CD4-positive, alpha-beta memory T cell (primary cell): ENCODE measurements at regions not wholly inside any gene's neighbourhood (a gene's known extent, or its start where the extent isn't known, plus 50 kb on each side); places are given as distances from the start of the nearest gene placed in this dataset.

ENCODE experiments used
- CTCF ChIA-PET: fragments of 350-600 bp; sonication (Branson Sonifier 250); formaldehyde crosslinking; loops from one replicate; lab custom pipeline; 2021; ENCODE audit warnings: inconsistent platforms; ENCODE audit not compliant: partially characterized antibody; lab: Charles Lee
- POLR2A ChIA-PET: fragments of 350-600 bp; sonication (Branson Sonifier 250); formaldehyde crosslinking; loops from one replicate; lab custom pipeline; 2021; ENCODE audit not compliant: partially characterized antibody; lab: Charles Lee
- DNase-seq, 5 donors: peaks; one replicate each; pipeline versions ENCODE4 v3.0.0 to v3.0.0-alpha.2; 2020 to 2022; ENCODE audit warnings: mixed read lengths in 1 of 5
- H3K27ac ChIP-seq: one replicate; pipeline ENCODE4 v1.7.0; 2013; ENCODE audit warnings: low read depth, low read length
- H3K27me3 ChIP-seq: 2 replicates; pipeline ENCODE4 v1.7.0; 2013; ENCODE audit warnings: mild to moderate bottlenecking, low read length, moderate library complexity; ENCODE audit not compliant: insufficient read depth
- H3K36me3 ChIP-seq: 2 replicates; pipeline ENCODE4 v1.7.0; 2013; ENCODE audit warnings: mild to moderate bottlenecking, low read length, moderate library complexity; ENCODE audit not compliant: insufficient read depth
- H3K4me1 ChIP-seq: 2 replicates; pipeline ENCODE4 v1.7.0; 2013; ENCODE audit warnings: mild to moderate bottlenecking, low read length, moderate library complexity; ENCODE audit not compliant: insufficient read depth
- H3K4me3 ChIP-seq, 2 donors: one replicate each; pipeline ENCODE4 v1.7.0; 2013; ENCODE audit warnings: low read length in 2 of 2, mild to moderate bottlenecking in 1 of 2
- H3K9me3 ChIP-seq, 2 donors: one replicate each; pipeline ENCODE4 v1.7.0; 2013; ENCODE audit warnings: low read length in 2 of 2, control low read depth in 1 of 2; ENCODE audit not compliant: control insufficient read depth in 1 of 2
- H3K27ac Mint-ChIP-seq, 7 donors: one replicate each; pipeline ENCODE4 v1.8.0; 2020 to 2021; ENCODE audit warnings: mixed read lengths in 7 of 7, mild to moderate bottlenecking in 6 of 7, inconsistent platforms in 3 of 7, moderate library complexity in 3 of 7
- H3K27me3 Mint-ChIP-seq, 2 donors: one replicate each; pipeline ENCODE4 v1.8.0; 2020 to 2021; ENCODE audit warnings: mixed read lengths in 2 of 2
- H3K36me3 Mint-ChIP-seq, 2 donors: one replicate each; pipeline ENCODE4 v1.8.0; 2020 to 2021; ENCODE audit warnings: mixed read lengths in 2 of 2, inconsistent platforms in 1 of 2, mild to moderate bottlenecking in 1 of 2
- H3K4me1 Mint-ChIP-seq, 4 donors: one replicate each; pipeline ENCODE4 v1.8.0; 2020 to 2021; ENCODE audit warnings: mixed read lengths in 4 of 4, mild to moderate bottlenecking in 1 of 4
- H3K4me3 Mint-ChIP-seq, 8 donors: one replicate each; pipeline ENCODE4 v1.8.0; 2020 to 2021; ENCODE audit warnings: mixed read lengths in 8 of 8, mild to moderate bottlenecking in 7 of 8, moderate library complexity in 6 of 8, inconsistent platforms in 3 of 8
- H3K9me3 Mint-ChIP-seq, 8 donors: one replicate each; pipeline ENCODE4 v1.8.0; 2020 to 2021; ENCODE audit warnings: mixed read lengths in 8 of 8, mild to moderate bottlenecking in 5 of 8, inconsistent platforms in 3 of 8, moderate library complexity in 1 of 8
- intact Hi-C: fragments of 100-400 bp; cut with micrococcal nuclease; formaldehyde crosslinking; loops from one replicate; pipeline ENCODE4 v1.15.1; 2023

DNA sequence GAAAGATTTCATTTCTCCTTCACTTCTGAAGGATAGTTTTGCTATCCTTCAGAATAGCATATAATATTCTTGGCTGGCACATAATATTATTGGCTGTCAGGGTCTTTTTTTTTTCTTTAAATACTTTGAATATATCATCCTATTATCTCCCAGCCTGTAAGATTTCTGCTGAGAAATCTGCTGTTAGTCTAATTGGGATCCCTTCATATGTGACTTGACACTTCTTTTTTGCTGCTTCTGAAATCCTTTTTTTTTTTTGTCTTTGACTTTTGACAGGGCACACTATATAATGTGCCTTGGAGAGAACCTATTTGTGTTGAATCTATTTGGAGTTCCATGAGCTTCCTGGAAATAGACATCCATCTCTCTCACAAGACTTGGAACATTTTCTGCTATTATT lies 136.9 kb upstream of the UBL3 start:
- peaks cover 5 to 14% of the 10 kb centered on the region in 2 donors for H3K36me3 Mint-ChIP-seq

DNA sequence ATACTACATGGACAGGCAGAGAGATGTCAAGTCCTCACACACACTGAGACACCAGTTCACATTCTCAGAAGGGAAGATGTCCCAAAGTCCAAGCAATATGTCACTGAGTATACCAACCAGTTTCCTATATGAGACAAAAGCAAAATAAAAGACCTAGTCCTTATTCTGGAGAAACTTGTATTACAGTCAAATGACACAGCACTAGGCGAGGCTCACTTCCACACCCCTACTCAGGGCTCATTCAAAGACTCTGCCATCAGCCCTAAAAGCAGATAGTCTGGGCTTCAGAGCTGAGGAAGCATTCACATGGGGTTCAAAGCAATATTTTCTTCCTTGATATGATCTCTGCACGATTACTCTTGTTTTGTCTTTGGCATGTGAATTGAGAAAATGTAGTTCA lies 129.9 kb upstream of the UBL3 start:
- Mint-ChIP-seq H3K4me1 (peaks cover 0 to 2% (median 0%) of the 10 kb centered on the region in 4 donors), H3K36me3 (no peaks in the 10 kb centered on the region), H3K27ac (no peak overlapping the region), H3K27me3 (peaks cover 0 to 3% of the 10 kb centered on the region in 2 donors), H3K9me3 (peaks cover 0 to 9% (median under 1%) of the 10 kb centered on the region in 8 donors), H3K4me3 (no peak overlapping the region)
- no peaks in the 10 kb centered on the region for H3K9me3 ChIP-seq
- H3K36me3 ChIP-seq, result no peaks in the 10 kb centered on the region
- no peak for DNase-seq
- POLR2A ChIA-PET, result no interaction called here
- H3K27me3 ChIP-seq, result no peaks in the 10 kb centered on the region
- H3K4me3 ChIP-seq, result no peak overlapping the region
- CTCF ChIA-PET, result no interaction called here
- intact Hi-C loops, result no loop called here
- H3K4me1 ChIP-seq, result no peaks in the 10 kb centered on the region
- H3K27ac ChIP-seq, result no peak overlapping the region

More for the DNA sequence above, 136.9 kb upstream of the UBL3 start:
- Mint-ChIP-seq H3K27ac (no peak overlapping the region), H3K4me3 (no peak overlapping the region), H3K9me3 (peaks cover 2 to 31% (median 19%) of the 10 kb centered on the region in 8 donors), H3K27me3 (peaks cover 0 to 8% of the 10 kb centered on the region in 2 donors), H3K4me1 (peaks cover 0 to 2% (median 0%) of the 10 kb centered on the region in 4 donors)
- POLR2A ChIA-PET, result no interaction called here
- Histone ChIP-seq H3K4me3 (no peak overlapping the region), H3K9me3 (no peaks in the 10 kb centered on the region), H3K4me1 (no peaks in the 10 kb centered on the region), H3K27me3 (no peaks in the 10 kb centered on the region), H3K27ac (no peak overlapping the region), H3K36me3 (no peaks in the 10 kb centered on the region)
- intact Hi-C loops, result no loop called here
- CTCF ChIA-PET, result no interaction called here
- DNase-seq, result no peak

DNA sequence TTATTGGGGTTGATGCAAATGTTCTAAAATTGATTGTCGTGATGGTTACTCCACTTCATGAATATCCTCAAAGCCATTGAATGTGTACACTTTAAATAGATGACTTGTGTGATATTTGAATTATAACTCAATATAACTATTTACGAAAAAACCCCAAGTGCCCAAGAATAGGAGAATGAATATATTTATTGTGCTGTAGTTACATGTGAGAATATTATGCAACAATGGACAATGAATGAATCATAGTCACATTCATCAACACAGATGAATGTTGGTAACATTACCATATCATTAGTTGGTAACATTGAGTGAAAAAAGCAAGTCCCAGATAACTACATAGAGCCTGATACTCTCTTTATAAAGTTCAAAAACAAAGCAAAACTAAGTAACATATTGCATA lies 127.8 kb upstream of the UBL3 start:
- H3K4me3 Mint-ChIP-seq, result no peak overlapping the region
- H3K9me3 Mint-ChIP-seq, result peaks cover 0 to 5% (median 0%) of the 10 kb centered on the region in 8 donors
- ChIA-PET CTCF (no interaction called here), POLR2A (no interaction called here)
- Histone ChIP-seq H3K4me1 (no peaks in the 10 kb centered on the region), H3K27ac (no peak overlapping the region), H3K9me3 (no peaks in the 10 kb centered on the region), H3K36me3 (no peaks in the 10 kb centered on the region), H3K4me3 (no peak overlapping the region), H3K27me3 (no peaks in the 10 kb centered on the region)
- peaks cover 0 to 5% (median 0%) of the 10 kb centered on the region in 4 donors for H3K4me1 Mint-ChIP-seq
- intact Hi-C loops, result no loop called here
- H3K36me3 Mint-ChIP-seq, result no peaks in the 10 kb centered on the region
- no peaks in the 10 kb centered on the region for H3K27me3 Mint-ChIP-seq
- DNase-seq, result no peak
- no peak overlapping the region for H3K27ac Mint-ChIP-seq

DNA sequence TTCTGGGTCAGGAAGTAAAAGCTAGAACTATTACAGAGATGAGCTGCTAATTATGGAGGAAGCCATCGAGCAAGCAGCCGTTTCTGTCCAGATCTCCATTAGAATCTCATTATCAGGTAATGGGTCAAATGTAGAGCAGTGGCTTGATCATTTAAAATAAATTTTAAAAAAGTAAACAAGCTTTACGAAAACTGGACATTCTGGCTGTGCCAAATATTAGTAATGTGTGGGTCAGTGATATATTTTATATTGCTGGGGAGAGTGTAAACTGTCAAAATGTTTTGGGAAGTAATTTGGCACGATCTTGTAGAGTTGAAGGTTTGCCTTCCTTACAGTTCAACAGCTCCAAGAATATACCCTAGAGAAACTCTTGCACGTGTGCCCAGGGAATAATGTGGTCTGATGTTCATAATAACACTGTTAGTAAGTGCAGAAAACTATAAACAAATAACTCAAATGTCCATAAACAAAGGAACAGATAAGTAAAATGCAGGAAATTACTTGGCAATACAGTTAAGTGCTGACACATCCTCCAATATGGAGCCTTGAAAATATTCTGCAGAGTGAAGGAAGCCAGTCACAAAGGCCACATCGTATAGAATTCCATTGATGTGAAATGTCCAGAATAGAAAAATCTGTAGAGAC lies 127.2 kb upstream of the UBL3 start:
- intact Hi-C loops, result no loop called here
- Mint-ChIP-seq H3K4me1 (peaks cover 0 to 5% (median 0%) of the 10 kb centered on the region in 4 donors), H3K27ac (no peak overlapping the region), H3K27me3 (no peaks in the 10 kb centered on the region), H3K4me3 (no peak overlapping the region), H3K36me3 (no peaks in the 10 kb centered on the region), H3K9me3 (peaks cover 0 to 5% (median 0%) of the 10 kb centered on the region in 8 donors)
- no peak overlapping the region for H3K27ac ChIP-seq
- no peaks in the 10 kb centered on the region for H3K36me3 ChIP-seq
- ChIA-PET POLR2A (no interaction called here), CTCF (no interaction called here)
- no peaks in the 10 kb centered on the region for H3K27me3 ChIP-seq
- H3K4me1 ChIP-seq, result no peaks in the 10 kb centered on the region
- no peak for DNase-seq
- no peaks in the 10 kb centered on the region for H3K9me3 ChIP-seq
- H3K4me3 ChIP-seq, result no peak overlapping the region

DNA sequence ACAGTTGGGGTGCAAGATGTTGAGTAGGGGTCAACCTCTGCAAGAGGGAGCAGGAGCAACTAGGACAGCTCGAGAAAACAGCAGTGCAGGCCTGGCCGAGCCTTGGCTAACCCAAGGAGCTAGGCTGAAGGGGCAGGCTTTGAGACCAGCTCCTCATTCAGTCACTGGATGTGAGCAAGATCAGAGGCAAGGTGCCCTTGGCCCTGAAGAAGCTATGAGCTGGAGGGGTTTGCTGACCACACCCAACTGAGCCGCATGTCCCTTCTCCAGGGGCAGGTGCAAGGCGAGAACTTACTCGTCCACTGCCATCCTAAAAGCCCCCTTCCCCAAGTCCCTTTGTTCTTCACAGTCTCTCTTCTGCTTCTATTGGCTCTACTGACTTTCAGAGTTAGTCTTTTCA lies 126.1 kb upstream of the UBL3 start:
- no peak for DNase-seq
- no peak overlapping the region for H3K4me3 Mint-ChIP-seq
- Histone ChIP-seq H3K36me3 (no peaks in the 10 kb centered on the region), H3K9me3 (no peaks in the 10 kb centered on the region), H3K27me3 (no peaks in the 10 kb centered on the region), H3K4me1 (no peaks in the 10 kb centered on the region), H3K4me3 (no peak overlapping the region), H3K27ac (no peak overlapping the region)
- H3K27ac Mint-ChIP-seq, result no peak overlapping the region
- POLR2A ChIA-PET, result interaction anchor here (2.1 kb wide), 1 partner anchor 41 kb away, joined by 8 read pairs; no protein-coding TSS in a partner anchor
- H3K4me1 Mint-ChIP-seq, result peaks cover 0 to 5% (median 0%) of the 10 kb centered on the region in 4 donors
- no peaks in the 10 kb centered on the region for H3K36me3 Mint-ChIP-seq
- no peaks in the 10 kb centered on the region for H3K27me3 Mint-ChIP-seq
- peaks cover 0 to 3% (median 0%) of the 10 kb centered on the region in 8 donors for H3K9me3 Mint-ChIP-seq
- intact Hi-C loops, result no loop called here
- CTCF ChIA-PET, result no interaction called here

DNA sequence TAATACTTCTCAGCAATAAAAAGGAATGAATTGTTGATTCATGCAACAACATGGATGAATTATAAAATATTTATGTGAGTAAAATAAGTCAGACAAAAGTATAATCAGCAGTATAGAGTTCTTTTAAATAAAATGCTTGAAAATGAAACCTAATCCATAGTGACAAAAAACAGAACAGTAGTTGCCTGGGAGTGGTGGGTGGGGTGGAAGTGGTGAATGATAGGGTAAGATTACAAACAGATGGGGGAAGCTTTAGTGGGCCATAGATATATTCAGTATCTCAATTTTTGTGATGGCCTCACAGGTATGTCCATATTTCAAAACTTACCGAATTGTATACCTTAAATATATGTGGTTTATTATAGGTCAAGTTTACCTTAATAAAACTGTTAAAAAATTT lies 124.9 kb upstream of the UBL3 start:
- POLR2A ChIA-PET, result interaction anchor here (0.6 to 2.1 kb wide), 2 partner anchors 39 to 172 kb away, joined by 3 to 8 read pairs; no protein-coding TSS in a partner anchor
- DNase-seq, result no peak
- Mint-ChIP-seq H3K4me1 (peaks cover 0 to 5% (median 0%) of the 10 kb centered on the region in 4 donors), H3K27me3 (no peaks in the 10 kb centered on the region), H3K9me3 (peaks cover 0 to 3% (median 0%) of the 10 kb centered on the region in 8 donors), H3K27ac (no peak overlapping the region), H3K36me3 (no peaks in the 10 kb centered on the region), H3K4me3 (no peak overlapping the region)
- no peaks in the 10 kb centered on the region for H3K27me3 ChIP-seq
- H3K27ac ChIP-seq, result no peak overlapping the region
- intact Hi-C loops, result no loop called here
- no peaks in the 10 kb centered on the region for H3K9me3 ChIP-seq
- H3K36me3 ChIP-seq, result no peaks in the 10 kb centered on the region
- CTCF ChIA-PET, result interaction anchor here (0.7 kb wide), 1 partner anchor 394 kb away, joined by 3 read pairs; no protein-coding TSS in a partner anchor
- H3K4me1 ChIP-seq, result no peaks in the 10 kb centered on the region
- no peak overlapping the region for H3K4me3 ChIP-seq

DNA sequence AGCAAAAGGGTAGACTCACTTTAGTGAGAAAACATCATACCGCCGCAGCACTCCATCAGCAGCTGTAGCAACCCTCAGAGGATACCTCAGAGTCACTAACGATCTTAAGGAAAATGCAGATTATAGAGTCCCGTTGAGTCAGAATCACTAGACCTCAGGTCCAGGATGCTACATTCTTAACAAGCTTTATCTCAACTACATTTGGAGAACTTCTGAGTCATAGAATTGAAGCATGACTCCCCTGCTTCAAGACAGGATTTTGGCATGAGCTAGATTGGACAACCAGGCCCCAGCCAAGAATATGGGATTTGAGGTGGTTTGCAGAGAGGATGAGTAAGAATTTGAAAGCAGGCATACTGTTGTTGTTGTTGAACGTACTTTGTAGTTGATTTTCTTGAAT lies 118.9 kb upstream of the UBL3 start:
- H3K4me1 ChIP-seq, result no peaks in the 10 kb centered on the region
- Mint-ChIP-seq H3K4me3 (no peak overlapping the region), H3K27ac (no peak overlapping the region), H3K27me3 (no peaks in the 10 kb centered on the region), H3K9me3 (peaks cover 0 to 6% (median 4%) of the 10 kb centered on the region in 8 donors), H3K4me1 (no peaks in the 10 kb centered on the region), H3K36me3 (peaks cover 0 to 4% of the 10 kb centered on the region in 2 donors)
- ChIA-PET POLR2A (interaction anchor here (1.1 to 1.6 kb wide), 2 partner anchors 9 to 33 kb away, joined by 3 read pairs; no protein-coding TSS in a partner anchor), CTCF (no interaction called here)
- DNase-seq, result no peak
- H3K4me3 ChIP-seq, result no peak overlapping the region
- H3K36me3 ChIP-seq, result no peaks in the 10 kb centered on the region
- no peaks in the 10 kb centered on the region for H3K27me3 ChIP-seq
- H3K27ac ChIP-seq, result no peak overlapping the region
- intact Hi-C loops, result no loop called here
- peaks cover 0 to 6% of the 10 kb centered on the region in 2 donors for H3K9me3 ChIP-seq
